Endothelial cell of umbilical vein (primary cell): ENCODE measurements at regions not wholly inside any gene's neighbourhood (a gene's known extent, or its start where the extent isn't known, plus 50 kb on each side); places are given as distances from the start of the nearest gene placed in this dataset.

Source experiments
- BruUV-seq: library from RNA; stranded (reverse); fragments of 400-500 nt; replicated peaks from 2 replicates; lab custom pipeline; 2021; lab: Mats Ljungman, UMichigan
- CTCF ChIA-PET: fragments of 300-600, 350-600 bp; sonication (Branson Sonifier 250); formaldehyde crosslinking; loops from one replicate; lab custom pipeline; 2021; ENCODE audit warnings: antibody characterized with exemption, inconsistent platforms; lab: Charles Lee
- POLR2A ChIA-PET: fragments of 300-600, 350-600 bp; sonication (Branson Sonifier 250); formaldehyde crosslinking; loops from one replicate; lab custom pipeline; 2021; ENCODE audit warnings: antibody characterized with exemption, inconsistent platforms; lab: Charles Lee
- DNase-seq: peaks from one replicate; pipeline ENCODE4 v3.0.0-alpha.2; 2011; ENCODE audit warnings: low read depth, low spot score
- FAIRE-seq: peaks from 2 replicates; lab custom pipeline; 2011; peaks lifted over from hg19 to GRCh38; lab: Jason Lieb, UNC
- H2AFZ ChIP-seq: 2 replicates; pipeline ENCODE4 v1.6.0; 2012; ENCODE audit warnings: low read depth, low read length, control low read depth, inconsistent platforms
- H3K27ac ChIP-seq: 2 replicates; pipeline ENCODE4 v1.5.1; 2011; ENCODE audit warnings: low read depth, mild to moderate bottlenecking, control low read depth, low read length, moderate library complexity; ENCODE audit not compliant: insufficient read depth
- H3K27me3 ChIP-seq, 2 experiments: 2 replicates each; pipeline versions ENCODE4 v1.6.0 to v1.6.1; 2011; ENCODE audit warnings: low read length in 2 of 2, mixed read lengths in 1 of 2; ENCODE audit not compliant: control insufficient read depth in 2 of 2, insufficient read depth in 2 of 2
- H3K36me3 ChIP-seq, 2 experiments: 2 replicates in 1 of 2; 3 replicates in 1 of 2; pipeline ENCODE4 v1.5.1; 2011; ENCODE audit warnings: low read length in 2 of 2, mild to moderate bottlenecking in 1 of 2, moderate library complexity in 1 of 2; ENCODE audit not compliant: control insufficient read depth in 2 of 2, insufficient read depth in 2 of 2; ENCODE audit errors: extremely low read depth in 1 of 2
- H3K4me1 ChIP-seq: 3 replicates; pipeline ENCODE4 v1.5.1; 2011; ENCODE audit warnings: mild to moderate bottlenecking, low read length; ENCODE audit not compliant: control insufficient read depth, insufficient read depth; ENCODE audit errors: extremely low read depth
- H3K4me2 ChIP-seq: 2 replicates; pipeline ENCODE4 v1.6.1; 2011; ENCODE audit warnings: low read length, control low read depth, mixed read lengths; ENCODE audit not compliant: insufficient read depth
- H3K4me3 ChIP-seq, 3 experiments: fragments of 200-600 bp in 1 of 3; sonication (generic), shearing (Covaris generic) in 1 of 3; replicated peaks in 1 of 3; 2 replicates each; pipeline ENCODE4 v1.5.1; 2011 to 2016; ENCODE audit warnings: control low read depth in 3 of 3, low read length in 3 of 3, mild to moderate bottlenecking in 2 of 3, inconsistent platforms in 1 of 3, low read depth in 1 of 3, moderate library complexity in 1 of 3; ENCODE audit not compliant: insufficient read depth in 1 of 3
- H3K79me2 ChIP-seq: 2 replicates; pipeline ENCODE4 v1.6.0; 2012; ENCODE audit warnings: low read length, inconsistent platforms; ENCODE audit not compliant: control insufficient read depth, insufficient read depth
- H3K9ac ChIP-seq: replicated peaks from 2 replicates; pipeline ENCODE3; 2011; ENCODE audit warnings: low read length, control low read depth; ENCODE audit not compliant: insufficient read depth; ENCODE audit errors: extremely low read depth
- H3K9me1 ChIP-seq: replicated peaks from 3 replicates; pipeline ENCODE4 v1.6.0; 2011; ENCODE audit warnings: mild to moderate bottlenecking, low read length; ENCODE audit not compliant: control insufficient read depth, insufficient read depth; ENCODE audit errors: extremely low read depth
- H3K9me3 ChIP-seq: replicated peaks from 2 replicates; pipeline ENCODE4 v1.5.1; 2012; ENCODE audit warnings: low read length, inconsistent platforms; ENCODE audit not compliant: control insufficient read depth, insufficient read depth
- H4K20me1 ChIP-seq: replicated peaks from 2 replicates; pipeline ENCODE3; 2011; ENCODE audit warnings: mild to moderate bottlenecking, low read length; ENCODE audit not compliant: control insufficient read depth, insufficient read depth; ENCODE audit errors: extremely low read depth
- EZH2 ChIP-seq: IDR thresholded peaks from 2 replicates; pipeline ENCODE4 v1.6.1; 2012; ENCODE audit warnings: borderline replicate concordance, low read depth, mild to moderate bottlenecking, moderate library complexity, low read length, inconsistent platforms; ENCODE audit not compliant: severe bottlenecking
- FOS ChIP-seq: IDR thresholded peaks from 2 replicates; pipeline ENCODE4 v1.6.1; 2011; ENCODE audit warnings: mild to moderate bottlenecking, low read length, moderate library complexity, borderline replicate concordance; ENCODE audit not compliant: insufficient read depth
- GATA2 ChIP-seq: IDR thresholded peaks from 2 replicates; pipeline ENCODE4 v1.7.0; 2011; ENCODE audit warnings: low read depth, mild to moderate bottlenecking, moderate library complexity, mixed read lengths, low read length; ENCODE audit not compliant: insufficient read length, insufficient read depth
- JUN ChIP-seq: IDR thresholded peaks from 2 replicates; pipeline ENCODE4 v1.6.1; 2011; ENCODE audit warnings: borderline replicate concordance, low read depth; ENCODE audit not compliant: insufficient read length, insufficient read depth
- MAX ChIP-seq: IDR thresholded peaks from 2 replicates; pipeline ENCODE4 v1.6.1; 2011; ENCODE audit not compliant: insufficient read depth, insufficient read length
- MYC ChIP-seq: IDR thresholded peaks from one replicate; pipeline ENCODE4 v1.6.1; 2011; ENCODE audit warnings: mild to moderate bottlenecking, low read depth, low read length
- POLR2A ChIP-seq: IDR thresholded peaks from 2 replicates; pipeline ENCODE4 v1.6.1; 2012; ENCODE audit warnings: low read depth, mild to moderate bottlenecking, control low read depth, low read length
- POLR2AphosphoS5 ChIP-seq: IDR thresholded peaks from 2 replicates; pipeline ENCODE4 v1.6.1; 2012; ENCODE audit warnings: low read depth, mild to moderate bottlenecking, control low read depth, low read length, moderate library complexity; ENCODE audit not compliant: insufficient read depth
- dilution Hi-C: fragments of 300-500 bp; cut with MboI; formaldehyde crosslinking; loops from one replicate; pipeline ENCODE4 v1.15.0; 2019; ENCODE audit warnings: low sequenced_read_pairs; ENCODE audit not compliant: extremely low pct_ligation_motif_present
- intact Hi-C: fragments of 100-400 bp; cut with micrococcal nuclease; formaldehyde crosslinking; loops from one replicate; pipeline ENCODE4 v1.10.0; 2022
- TF ChIP-seq, protein P1 (sequence below), 2 donors: IDR thresholded peaks; 1 replicate in 1 of 2; 2 replicates in 1 of 2; pipeline ENCODE4 v1.5.1; 2011; ENCODE audit warnings: low read length in 2 of 2, mild to moderate bottlenecking in 2 of 2, moderate library complexity in 2 of 2, control low read depth in 1 of 2, inconsistent platforms in 1 of 2, low read depth in 1 of 2; ENCODE audit not compliant: insufficient read depth in 1 of 2; ENCODE audit errors: extremely low read depth in 1 of 2

DNA sequence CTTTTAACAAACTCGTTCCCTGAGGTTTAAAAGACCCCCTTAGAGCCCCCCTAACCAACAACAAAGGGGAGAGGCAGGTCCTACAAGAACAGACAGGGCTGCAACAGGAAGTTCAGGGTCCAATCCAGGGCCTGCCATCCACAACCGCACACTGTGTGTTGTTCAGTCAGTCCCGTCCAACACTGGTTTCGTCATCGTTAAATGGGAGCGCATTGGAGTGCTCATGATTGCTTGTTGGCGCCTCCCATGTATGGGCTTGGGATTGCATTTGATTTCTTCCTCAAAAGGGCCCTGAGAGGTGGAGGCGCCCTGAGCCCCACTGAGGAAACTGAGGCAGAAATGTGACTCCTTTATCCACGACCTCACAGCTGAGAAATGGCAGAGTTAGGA, 174.1 kb downstream of the MN1 start:
- Histone ChIP-seq H3K27ac (no peak overlapping the region), H3K9me1 (no peaks in the 10 kb centered on the region), H3K9ac (no peak overlapping the region), H3K36me3 (no peaks in the 10 kb centered on the region), H3K4me1 (no peaks in the 10 kb centered on the region), H3K27me3 (peaks cover 0 to 4% of the 10 kb centered on the region in 2 experiments), H3K4me2 (no peak overlapping the region), H3K9me3 (no peaks in the 10 kb centered on the region), H4K20me1 (no peaks in the 10 kb centered on the region), H3K79me2 (no peaks in the 10 kb centered on the region), H3K4me3 (no peak overlapping the region), H2AFZ (no peak overlapping the region)
- dilution Hi-C loops (no loop called here), intact Hi-C loops (no loop called here)
- FAIRE-seq, result no peak
- CTCF ChIA-PET, result no interaction called here
- DNase-seq, result no peak
- no TSS peak for BruUV-seq
- no peak for TF ChIP-seq POLR2A
- TF ChIP-seq, protein P1, sequence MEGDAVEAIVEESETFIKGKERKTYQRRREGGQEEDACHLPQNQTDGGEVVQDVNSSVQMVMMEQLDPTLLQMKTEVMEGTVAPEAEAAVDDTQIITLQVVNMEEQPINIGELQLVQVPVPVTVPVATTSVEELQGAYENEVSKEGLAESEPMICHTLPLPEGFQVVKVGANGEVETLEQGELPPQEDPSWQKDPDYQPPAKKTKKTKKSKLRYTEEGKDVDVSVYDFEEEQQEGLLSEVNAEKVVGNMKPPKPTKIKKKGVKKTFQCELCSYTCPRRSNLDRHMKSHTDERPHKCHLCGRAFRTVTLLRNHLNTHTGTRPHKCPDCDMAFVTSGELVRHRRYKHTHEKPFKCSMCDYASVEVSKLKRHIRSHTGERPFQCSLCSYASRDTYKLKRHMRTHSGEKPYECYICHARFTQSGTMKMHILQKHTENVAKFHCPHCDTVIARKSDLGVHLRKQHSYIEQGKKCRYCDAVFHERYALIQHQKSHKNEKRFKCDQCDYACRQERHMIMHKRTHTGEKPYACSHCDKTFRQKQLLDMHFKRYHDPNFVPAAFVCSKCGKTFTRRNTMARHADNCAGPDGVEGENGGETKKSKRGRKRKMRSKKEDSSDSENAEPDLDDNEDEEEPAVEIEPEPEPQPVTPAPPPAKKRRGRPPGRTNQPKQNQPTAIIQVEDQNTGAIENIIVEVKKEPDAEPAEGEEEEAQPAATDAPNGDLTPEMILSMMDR (IDR thresholded peaks at IDR 0.05; ENCODE audit: extremely low read depth in 1 of 2, insufficient read depth in 1 of 2, low read depth in 1 of 2, low read length in 2 of 2), result no peak
- TF ChIP-seq MYC, result no peak
- TF ChIP-seq POLR2AphosphoS5, result no peak
- TF ChIP-seq GATA2, result no peak
- no peak for TF ChIP-seq EZH2
- no peak for TF ChIP-seq FOS
- TF ChIP-seq MAX, result no peak
- TF ChIP-seq JUN, result no peak
- POLR2A ChIA-PET, result no interaction called here
